GM18868 (cell line): ENCODE measurements at regions not wholly inside any gene's neighbourhood (a gene's known extent, or its start where the extent isn't known, plus 50 kb on each side); places are given as distances from the start of the nearest gene placed in this dataset.
A peak's percentile ranks its signal among the peaks of the same experiment; 100 is the strongest.
"Not testable (repeated sequence)": the region's sequence is repeated elsewhere in the genome, so short reads cannot be mapped to it uniquely, and the experiment has no call there.

Source experiments
- ATAC-seq: cut with Tn5 transposase; IDR thresholded peaks from one replicate; pipeline ENCODE4 v1.9.1; 2021; ENCODE audit warnings: mild to moderate bottlenecking, moderate library complexity; ENCODE audit not compliant: unreplicated experiment

DNA sequence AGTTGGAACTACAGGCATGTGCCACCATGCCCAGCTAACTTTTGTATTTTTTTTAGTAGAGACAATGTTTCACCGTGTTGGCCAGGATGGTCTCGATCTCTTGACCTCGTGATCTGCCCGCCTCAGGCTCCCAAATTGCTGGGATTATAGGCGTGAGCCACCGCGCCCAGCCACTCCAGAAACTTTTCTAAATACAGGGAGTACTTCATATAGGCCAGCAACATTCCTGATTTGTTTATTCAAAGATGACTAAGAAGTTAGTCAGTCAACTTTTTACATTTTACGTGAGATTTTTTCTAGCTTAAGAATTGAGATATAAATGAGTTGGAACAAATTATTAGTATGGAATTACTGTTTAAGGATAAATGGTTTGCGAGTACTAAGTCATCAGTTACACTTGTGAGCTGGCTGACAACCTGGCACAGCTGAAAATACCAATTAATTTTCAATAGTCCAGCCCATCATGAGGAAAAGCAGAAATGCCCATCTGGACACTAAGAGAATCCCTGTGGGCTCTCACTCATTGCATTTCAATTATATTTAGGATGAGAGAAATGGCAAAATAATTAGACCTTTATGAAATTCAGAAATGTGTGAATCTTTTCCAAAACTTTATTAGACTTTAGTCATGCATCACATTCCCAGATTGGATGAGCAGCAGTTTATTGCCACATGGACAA lies 430.8 kb upstream of the SPATA31A3 start:
- not testable (repeated sequence) for ATAC-seq

DNA sequence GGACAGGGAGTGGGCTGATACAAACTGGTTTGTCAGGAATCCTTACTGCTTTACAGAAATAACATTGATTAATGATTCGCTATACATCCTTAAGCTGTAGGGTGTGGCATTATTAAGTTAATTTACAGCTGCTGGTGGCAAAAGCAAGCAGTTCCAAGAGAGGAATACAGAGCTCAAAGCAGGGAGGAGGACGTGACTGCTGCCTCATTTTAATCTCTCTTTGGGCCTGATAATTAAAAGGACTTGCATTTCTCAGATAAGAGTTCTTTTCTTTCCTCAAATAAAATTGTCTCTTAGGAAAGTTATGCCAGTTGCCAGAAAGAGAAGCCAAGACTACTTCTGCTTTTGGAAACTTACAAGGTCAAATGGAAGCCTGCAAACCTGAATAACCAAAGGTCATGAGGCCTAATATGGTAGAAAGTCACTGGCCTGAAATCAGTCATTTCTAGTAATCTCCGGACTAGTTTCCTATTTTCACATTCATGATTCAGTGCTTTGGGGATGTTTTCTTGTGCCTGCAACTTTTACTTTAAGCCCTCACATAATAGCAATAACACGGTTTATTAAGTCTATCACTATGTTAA lies 426.2 kb upstream of the SPATA31A3 start:
- not testable (repeated sequence) for ATAC-seq

DNA sequence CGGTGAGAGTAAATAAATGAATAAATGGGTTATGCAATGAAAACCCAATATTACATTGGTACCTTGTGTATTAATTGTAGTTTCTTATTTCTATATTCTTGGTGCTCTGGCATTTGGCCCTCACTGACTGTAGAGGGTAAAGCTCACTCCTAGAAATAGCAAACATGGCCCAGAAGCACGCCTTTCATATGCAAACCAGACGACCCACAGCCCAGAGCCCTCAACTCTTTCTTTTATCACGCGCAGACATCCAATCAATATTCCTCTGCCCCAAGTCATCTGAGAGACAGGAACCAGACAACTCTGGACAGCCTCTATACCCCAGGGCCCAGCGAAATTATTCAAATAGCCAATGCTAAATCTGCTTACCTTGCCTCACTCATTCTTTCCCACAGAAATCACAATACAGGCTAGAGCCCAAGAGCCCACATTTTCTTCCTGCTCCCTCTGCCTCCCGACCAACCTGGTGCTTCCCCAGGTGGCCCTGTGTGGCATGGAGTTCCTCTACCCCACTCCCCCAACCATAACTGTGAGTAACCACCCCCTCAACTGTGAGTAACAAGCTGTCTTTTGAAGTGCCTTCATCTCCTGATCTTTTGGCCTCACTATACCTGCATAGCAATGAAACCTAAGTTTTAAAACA lies 425.1 kb upstream of the SPATA31A3 start:
- not testable (repeated sequence) for ATAC-seq

DNA sequence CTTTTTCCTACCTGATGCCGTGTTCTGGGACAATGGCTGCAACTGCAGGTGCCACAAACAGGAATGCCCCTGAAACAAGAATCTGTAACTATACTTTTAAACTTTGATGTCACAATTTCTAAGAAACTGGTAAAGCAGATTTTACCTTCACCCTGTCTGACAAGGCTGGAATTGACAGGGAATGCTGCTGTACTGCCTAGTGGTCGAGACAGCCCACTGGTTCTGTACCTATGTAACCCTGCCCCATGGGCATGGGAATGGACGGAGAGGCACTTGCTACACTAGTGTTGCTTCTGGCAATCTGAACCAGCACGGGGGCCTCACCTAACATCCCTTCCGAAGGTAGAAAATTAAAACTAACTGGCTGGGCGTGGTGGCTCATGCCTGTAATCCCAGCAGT lies 424.3 kb upstream of the SPATA31A3 start:
- not testable (repeated sequence) for ATAC-seq

DNA sequence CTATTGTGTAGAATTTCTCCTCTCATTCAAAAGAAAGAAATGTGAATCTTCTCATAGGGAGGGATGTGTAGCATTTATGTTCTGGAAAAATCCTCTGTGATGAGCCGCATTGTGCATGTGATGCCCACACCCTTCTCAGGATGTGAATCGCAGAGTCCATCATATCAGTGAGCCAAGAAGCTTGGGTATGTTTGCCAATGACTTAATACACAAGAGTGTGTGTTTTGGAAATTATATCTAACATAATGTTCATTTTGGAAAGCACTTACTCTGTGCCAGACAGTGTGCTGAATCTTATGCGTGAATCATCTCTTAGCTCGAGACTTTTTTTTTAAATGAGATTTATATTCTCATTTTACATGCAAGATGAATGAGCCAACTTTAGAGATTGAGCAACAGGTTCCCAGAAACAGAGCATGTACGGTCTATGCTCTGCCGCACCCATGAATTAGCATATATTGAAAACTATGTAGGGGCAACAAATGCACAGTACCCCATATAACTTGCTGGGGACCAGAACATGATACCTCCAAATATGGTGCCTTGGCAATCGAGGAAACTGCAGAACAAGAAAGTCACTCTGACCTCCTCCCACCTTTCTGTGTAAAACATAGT lies 418.4 kb upstream of the SPATA31A3 start:
- ATAC-seq: not testable (repeated sequence)

DNA sequence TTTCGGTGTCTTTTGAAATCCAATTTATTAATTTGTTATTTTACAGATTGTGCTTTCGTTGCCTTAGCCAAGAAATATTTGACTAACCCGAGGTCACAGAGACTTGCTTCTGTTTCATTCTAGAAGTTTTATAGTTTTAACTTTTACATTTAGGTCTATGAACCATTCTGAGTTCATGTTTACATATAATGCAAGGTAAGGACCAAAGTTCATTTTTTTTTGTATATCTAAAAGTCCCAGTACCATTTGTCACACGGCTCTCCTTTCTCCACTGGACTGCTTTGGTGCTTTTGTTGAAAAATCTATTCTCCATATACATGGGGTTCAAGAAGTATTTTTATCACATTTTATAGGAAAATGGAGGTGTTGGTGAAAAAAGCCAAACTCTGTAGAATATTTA lies 411.4 kb upstream of the SPATA31A3 start:
- not testable (repeated sequence) for ATAC-seq

DNA sequence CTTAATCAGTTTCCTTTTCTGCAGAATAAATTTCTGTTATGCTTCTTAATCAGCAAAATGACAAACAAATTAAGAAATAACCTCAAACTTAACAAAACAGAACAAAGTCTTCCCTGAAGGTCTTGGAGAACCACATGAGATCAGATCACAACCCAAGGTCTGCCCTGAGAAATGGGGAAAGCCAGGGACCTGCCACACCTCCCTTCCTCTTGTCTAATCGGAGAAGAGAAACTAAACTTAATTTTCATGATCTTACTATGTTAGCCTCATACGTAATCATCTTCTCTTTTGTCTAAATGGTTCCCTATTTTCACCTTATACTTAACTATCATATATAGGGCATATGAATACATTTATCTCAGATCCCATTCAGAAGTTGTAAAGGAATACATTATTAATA lies 405.4 kb upstream of the SPATA31A3 start:
- peak; percentile 75 for ATAC-seq

DNA sequence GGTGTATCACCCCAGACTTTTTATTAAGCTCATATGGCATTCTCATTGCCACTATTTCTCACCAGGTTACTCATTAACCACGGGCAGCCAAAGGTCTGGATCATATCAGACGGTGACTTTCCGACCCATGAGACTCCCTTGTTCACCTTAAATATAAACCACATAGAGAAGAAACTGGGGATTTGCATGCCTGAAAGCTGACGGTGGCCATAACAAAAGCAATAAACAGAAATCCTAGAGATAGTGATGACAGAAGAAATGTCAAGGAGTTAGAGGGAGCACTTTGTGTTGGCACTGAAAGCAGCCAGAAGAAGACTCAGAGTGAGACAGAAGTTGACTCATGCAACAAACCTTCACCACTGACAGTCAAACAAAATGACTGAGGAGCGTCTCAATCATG lies 402.4 kb upstream of the SPATA31A3 start:
- ATAC-seq: not testable (repeated sequence)

DNA sequence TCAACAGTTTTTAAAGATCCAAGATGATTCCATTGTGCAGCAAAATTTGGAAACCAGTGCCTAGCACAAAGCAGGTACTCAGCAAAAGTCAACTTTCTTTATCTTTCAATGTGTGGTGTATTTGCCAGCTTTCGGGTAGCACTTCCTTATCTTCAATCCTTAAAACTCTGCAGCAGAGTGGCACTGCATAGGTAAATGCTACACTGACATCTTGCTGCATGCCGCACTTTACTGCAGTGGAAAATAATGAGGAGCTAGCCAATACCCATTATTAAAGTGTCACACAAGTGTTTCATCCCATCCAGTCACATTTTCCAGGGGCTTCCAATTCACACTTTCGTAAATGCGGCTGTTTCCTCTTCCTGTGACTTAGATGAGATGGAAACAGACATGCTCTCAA lies 401.7 kb upstream of the SPATA31A3 start:
- ATAC-seq: not testable (repeated sequence)

DNA sequence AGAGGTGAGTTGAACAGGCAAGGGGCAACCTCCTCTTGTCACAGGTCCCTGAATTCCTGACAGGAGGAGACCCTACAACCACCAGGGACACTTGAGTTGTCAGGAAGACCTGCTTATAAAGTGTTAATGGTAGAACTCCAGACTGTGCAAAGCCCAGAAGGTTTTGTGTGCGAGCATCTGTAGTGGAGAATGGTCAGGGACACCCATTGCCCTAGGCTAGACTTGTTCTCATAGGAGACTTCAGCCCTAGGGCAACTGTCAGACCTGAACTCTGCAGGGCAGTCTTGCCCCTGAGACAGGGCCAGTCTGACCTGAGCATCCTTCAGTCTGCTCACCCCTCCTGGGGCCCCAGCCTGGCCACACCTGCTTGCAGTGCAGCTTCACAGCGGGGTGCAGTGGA lies 377.3 kb upstream of the SPATA31A3 start:
- ATAC-seq: not testable (repeated sequence)

DNA sequence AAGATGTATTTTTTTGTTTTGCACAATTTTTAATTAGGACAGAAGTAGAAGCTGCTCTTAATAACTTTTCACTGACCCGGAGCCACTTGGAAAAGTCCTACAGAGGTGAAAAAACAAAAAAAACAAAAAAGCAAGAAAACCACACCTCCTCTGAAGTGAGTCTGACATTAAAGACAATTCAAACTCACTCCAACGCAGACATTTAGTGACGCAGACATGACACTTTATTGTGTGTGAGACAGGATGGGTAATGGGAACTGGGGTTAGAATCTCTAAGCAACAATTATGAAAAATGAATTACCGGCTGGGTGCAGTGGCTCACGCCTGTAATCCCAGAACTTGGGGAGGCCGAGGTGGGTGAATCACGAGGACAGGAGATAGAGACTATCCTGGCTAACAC lies 370.0 kb upstream of the SPATA31A3 start:
- ATAC-seq: not testable (repeated sequence)

DNA sequence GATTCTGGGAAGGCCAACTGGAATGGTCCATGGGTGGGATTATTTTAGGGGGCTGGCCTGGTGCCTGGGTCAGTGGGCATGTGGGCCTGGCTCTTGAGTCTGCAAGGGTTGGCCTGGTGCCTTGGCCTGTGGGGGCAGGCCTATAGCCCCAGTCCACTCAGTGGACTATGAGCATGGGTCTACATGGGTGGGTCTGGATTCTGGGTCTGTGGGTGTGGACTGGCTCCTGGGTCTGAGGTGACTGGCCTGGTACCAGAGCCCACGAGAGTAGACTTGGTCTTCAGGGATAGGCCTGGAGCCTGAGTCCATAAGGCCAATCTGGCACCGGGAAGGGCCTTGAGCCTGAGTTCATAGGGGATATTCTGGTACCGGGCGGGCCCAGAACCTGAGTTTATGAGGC lies 361.6 kb upstream of the SPATA31A3 start:
- ATAC-seq: not testable (repeated sequence)

DNA sequence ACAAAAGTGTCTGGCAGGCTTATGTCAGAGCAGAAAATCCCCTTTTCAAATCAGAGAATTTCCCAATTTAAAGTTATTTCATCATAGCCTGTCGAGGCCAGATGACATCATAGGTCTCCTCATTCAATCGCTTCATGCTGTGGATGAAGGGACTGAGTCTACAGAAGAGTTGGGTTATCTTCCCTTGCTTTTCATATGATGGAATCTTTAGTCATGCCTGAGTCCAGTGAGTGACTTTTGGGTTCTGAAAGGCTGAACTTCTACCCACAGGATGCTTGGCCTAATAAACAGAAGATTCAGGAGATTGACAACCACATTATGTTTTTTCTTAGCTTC lies 357.0 kb upstream of the SPATA31A3 start:
- not testable (repeated sequence) for ATAC-seq

DNA sequence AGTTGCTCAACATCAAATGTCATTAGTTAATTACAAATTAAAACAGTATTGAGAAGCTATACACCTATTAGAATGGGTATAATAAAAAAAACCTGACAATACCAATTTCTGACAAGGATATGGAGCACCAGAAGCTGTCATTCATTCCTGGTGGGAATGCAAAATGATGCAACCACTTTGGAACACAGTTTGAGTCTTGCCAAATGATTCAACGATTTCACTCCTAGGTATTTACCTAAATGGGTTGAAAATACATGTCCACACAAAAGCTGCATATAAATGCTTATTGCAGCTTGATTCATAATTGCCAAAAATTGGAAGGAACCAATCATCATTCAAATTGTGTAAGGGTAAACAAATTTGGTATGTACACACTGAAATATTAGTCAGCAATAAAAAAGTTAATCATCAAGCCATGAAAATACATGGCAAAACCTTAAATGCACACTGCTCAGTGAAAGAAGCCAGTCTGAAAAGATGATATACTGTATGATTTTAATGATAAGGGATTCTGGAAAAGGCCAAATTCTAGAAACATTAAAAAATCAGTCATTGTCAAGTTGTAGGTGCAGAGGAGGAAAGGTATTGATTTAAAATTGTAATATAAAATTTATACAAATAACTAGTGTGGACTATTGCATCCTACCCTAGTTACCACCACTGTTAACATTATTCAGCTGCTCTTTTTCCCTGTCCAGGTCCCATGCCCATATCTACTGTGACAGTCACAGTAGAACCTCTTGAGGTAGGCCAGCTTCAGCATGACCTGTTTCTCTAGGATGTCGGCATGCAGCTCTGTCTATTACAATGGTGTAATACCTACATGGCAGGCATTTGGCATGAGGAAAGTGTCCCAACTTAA lies 356.4 kb upstream of the SPATA31A3 start:
- ATAC-seq: not testable (repeated sequence)

DNA sequence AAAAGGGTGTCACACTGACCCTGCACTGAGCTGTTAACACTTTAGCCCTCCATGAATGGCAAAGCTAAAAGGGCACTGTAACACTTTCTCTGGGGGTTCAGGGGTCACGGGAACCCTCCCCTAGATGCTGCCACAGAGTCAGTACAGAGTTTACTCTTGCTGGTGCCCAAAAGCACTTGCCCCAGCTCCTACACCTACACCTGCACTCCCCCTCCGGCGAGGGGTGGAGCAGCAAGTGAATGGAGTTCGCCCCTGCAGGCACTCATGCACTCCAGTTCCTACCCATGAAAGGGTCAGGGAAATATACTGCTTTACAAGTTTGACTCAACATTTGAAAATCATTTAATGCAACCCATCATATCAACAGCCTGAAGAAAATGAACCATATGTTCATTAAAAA lies 355.7 kb upstream of the SPATA31A3 start:
- ATAC-seq: not testable (repeated sequence)

DNA sequence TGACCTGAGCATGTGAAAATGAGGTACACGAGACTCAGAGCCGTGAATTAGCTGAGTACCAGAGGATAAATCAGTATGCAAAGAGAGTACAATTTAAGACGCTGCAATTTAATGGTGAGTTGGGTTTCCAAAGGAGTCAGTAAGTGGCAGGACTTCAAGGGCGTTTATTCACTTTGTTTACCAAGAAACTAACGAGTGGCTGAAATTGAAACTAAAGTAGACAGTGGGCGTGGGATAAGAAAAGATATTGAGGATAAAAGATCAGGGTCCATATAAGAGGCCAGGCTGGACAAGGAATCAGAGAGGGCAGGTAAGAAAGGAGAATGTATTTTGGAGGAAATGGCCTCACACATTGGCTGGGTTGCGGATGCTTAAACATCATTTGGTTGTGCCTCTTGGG lies 346.9 kb upstream of the SPATA31A3 start:
- not testable (repeated sequence) for ATAC-seq

DNA sequence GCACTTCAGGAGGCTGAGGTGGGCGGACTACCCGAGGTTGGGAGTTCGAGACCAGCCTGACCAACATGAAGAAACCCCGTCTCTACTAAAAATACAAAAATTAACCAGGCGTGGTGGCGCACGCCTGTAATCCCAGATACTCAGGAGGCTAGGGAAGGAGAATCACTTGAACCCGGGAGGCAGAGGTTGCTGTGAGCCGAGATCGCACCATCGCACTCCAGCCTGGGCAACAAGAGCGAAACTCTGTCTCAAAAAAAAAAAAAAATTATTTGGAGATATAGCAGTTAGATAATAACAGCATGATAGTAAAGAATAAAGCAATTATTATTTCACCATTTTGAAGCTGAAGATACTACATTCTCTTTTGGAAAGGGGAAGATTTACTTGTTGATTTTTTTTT lies 345.9 kb upstream of the SPATA31A3 start:
- ATAC-seq: not testable (repeated sequence)

DNA sequence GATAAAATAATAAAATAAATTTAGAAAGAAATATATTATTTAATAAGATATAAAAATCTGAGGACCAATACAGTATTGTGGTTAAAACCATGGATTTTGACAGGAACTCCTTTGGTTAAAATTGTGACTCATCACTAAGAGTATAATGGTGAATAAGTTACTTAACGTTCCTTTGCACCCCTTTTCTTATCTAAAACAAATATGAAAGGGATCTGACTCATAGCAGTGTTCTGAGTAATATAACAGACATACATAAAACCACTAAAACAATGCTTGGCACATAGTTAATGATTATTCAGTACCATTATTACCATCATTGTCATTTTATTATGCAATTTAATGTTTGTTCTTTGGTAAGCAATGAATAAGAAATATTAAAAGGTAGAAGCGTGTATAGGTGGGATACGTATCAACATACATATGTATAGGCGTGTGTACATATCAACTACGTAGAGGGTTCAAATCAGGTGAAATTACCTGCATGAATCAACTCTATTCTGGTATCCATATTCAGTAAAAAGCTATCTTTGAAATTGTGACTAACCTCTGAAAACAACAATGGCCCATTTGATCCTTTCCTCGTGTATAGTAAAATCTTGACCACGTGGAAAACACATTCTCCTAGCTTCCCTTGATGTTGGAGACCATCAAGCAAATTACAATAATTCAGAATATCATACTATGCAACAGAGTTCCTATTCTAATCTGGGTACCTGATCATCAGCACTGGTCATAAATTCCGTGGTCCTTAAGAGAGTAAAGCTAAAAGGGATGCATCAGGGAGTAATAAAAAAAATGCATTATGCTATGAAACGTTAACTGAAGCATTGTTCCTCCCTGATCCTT lies 342.6 kb upstream of the SPATA31A3 start:
- ATAC-seq: peak; percentile 72

DNA sequence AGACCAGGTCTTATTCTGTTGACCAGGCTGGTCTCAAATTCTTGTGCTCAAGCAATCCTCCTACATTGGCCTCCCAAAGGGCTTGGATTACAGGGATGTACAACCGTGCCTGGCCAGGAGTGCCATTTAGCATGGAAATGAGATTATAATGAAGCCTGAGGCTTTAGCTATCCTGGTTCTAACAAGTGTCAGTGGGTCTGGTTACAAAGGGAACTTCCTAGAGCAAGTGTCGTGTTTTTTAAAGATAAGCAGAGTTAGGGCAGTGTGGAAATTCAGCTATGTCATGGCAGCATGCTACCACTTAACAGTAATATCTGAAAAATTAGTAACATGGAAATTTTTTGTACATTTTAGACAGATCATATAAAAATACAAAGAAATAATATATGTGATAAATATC lies 339.3 kb upstream of the SPATA31A3 start:
- not testable (repeated sequence) for ATAC-seq

DNA sequence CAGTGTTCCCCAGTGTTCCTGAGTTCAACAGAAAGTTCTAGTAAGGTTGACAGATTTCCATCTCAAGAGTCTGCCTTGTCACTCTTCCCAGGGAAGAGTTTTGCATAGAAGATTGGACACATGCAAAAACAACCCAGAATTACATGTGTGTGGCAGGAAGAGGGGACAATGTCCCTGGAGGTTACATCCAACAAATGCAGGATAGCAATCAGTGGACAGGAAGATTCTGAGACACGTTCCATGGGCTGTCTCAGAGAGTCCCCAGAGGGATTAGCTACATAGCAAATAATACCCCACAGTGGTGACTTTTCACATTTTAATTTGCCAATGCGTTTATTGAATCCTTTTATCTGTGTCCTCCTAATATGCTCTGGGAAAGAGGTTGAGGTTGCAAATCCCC lies 321.1 kb upstream of the SPATA31A3 start:
- not testable (repeated sequence) for ATAC-seq
